ENCODE measurements at regions not wholly inside any gene's neighbourhood (a gene's known extent, or its start where the extent isn't known, plus 50 kb on each side); places are given as distances from the start of the nearest gene placed in this dataset.
"Not testable (repeated sequence)": the region's sequence is repeated elsewhere in the genome, so short reads cannot be mapped to it uniquely, and the experiment has no call there.

GRCh38 chr22:49454726-49455125, 372.9 kb downstream of the BRD1 start:
- Histone ChIP-seq H3K79me2 (ENCODE audit: insufficient read depth, low read length) (no peaks in the 10 kb centered on the region), H3F3A (ENCODE audit: low read depth) (no peaks in the 10 kb centered on the region), H3K27me3 (ENCODE audit: insufficient read depth, low read length, poor library complexity, severe bottlenecking) (no peaks in the 10 kb centered on the region), H4K20me1 (ENCODE audit: insufficient read depth, low read length, poor library complexity, severe bottlenecking) (no peaks in the 10 kb centered on the region), H2AFZ (ENCODE audit: low read length) (no peak overlapping the region), H3K9me3 (ENCODE audit: insufficient read depth, low read depth, low read length) (no peaks in the 10 kb centered on the region), H3K4me1 (ENCODE audit: insufficient read depth, low read length, poor library complexity, severe bottlenecking) (no peaks in the 10 kb centered on the region), H3K4me3 (ENCODE audit: low read length, poor library complexity, severe bottlenecking) (no peak overlapping the region), H3K9me2 (replicated peaks; ENCODE audit: low read depth, low read length) (no peaks in the 10 kb centered on the region), H3K4me2 (ENCODE audit: low read depth, low read length, poor library complexity, severe bottlenecking) (no peak overlapping the region), H3K9ac (ENCODE audit: low read depth, low read length, poor library complexity, severe bottlenecking) (no peak overlapping the region), H3K36me3 (ENCODE audit: insufficient read depth, low read length) (no peaks in the 10 kb centered on the region)
- TF ChIP-seq CTCF (conservative IDR thresholded peaks at IDR 0.05; ENCODE audit: low read length) (no peak), EZH2phosphoT487 (IDR thresholded peaks at IDR 0.05; ENCODE audit: borderline replicate concordance) (no peak)

GRCh38 chr22:49453771-49454170, 373.9 kb downstream of the BRD1 start:
- Histone ChIP-seq H3K4me2 (ENCODE audit: low read depth, low read length, poor library complexity, severe bottlenecking) (no peak overlapping the region), H4K20me1 (ENCODE audit: insufficient read depth, low read length, poor library complexity, severe bottlenecking) (no peaks in the 10 kb centered on the region), H3K79me2 (ENCODE audit: insufficient read depth, low read length) (no peaks in the 10 kb centered on the region), H3K4me1 (ENCODE audit: insufficient read depth, low read length, poor library complexity, severe bottlenecking) (no peaks in the 10 kb centered on the region), H3K9me3 (ENCODE audit: insufficient read depth, low read depth, low read length) (no peaks in the 10 kb centered on the region), H3K27me3 (ENCODE audit: insufficient read depth, low read length, poor library complexity, severe bottlenecking) (no peaks in the 10 kb centered on the region), H3K9ac (ENCODE audit: low read depth, low read length, poor library complexity, severe bottlenecking) (no peak overlapping the region), H3K4me3 (ENCODE audit: low read length, poor library complexity, severe bottlenecking) (no peak overlapping the region), H3K36me3 (ENCODE audit: insufficient read depth, low read length) (no peaks in the 10 kb centered on the region), H3F3A (ENCODE audit: low read depth) (no peaks in the 10 kb centered on the region), H3K9me2 (replicated peaks; ENCODE audit: low read depth, low read length) (no peaks in the 10 kb centered on the region), H2AFZ (ENCODE audit: low read length) (no peak overlapping the region)
- no peak for TF ChIP-seq CTCF (conservative IDR thresholded peaks at IDR 0.05; ENCODE audit: low read length)
- TF ChIP-seq EZH2phosphoT487 (IDR thresholded peaks at IDR 0.05; ENCODE audit: borderline replicate concordance): no peak

- H3K36me3 ChIP-seq (ENCODE audit: insufficient read depth, low read length); H3K9me3 ChIP-seq (ENCODE audit: insufficient read depth, low read depth, low read length); H3K27me3 ChIP-seq (ENCODE audit: insufficient read depth, low read length, poor library complexity, severe bottlenecking); H2AFZ ChIP-seq (ENCODE audit: low read length); H3K4me1 ChIP-seq (ENCODE audit: insufficient read depth, low read length, poor library complexity, severe bottlenecking); H3K9me2 ChIP-seq (replicated peaks; ENCODE audit: low read depth, low read length); H3K4me2 ChIP-seq (ENCODE audit: low read depth, low read length, poor library complexity, severe bottlenecking); H3F3A ChIP-seq (ENCODE audit: low read depth); H3K4me3 ChIP-seq (ENCODE audit: low read length, poor library complexity, severe bottlenecking); H4K20me1 ChIP-seq (ENCODE audit: insufficient read depth, low read length, poor library complexity, severe bottlenecking); H3K79me2 ChIP-seq (ENCODE audit: insufficient read depth, low read length); H3K9ac ChIP-seq (ENCODE audit: low read depth, low read length, poor library complexity, severe bottlenecking): not testable (repeated sequence)
These were observed 374.7 kb downstream of the BRD1 start for GRCh38 chr22:49453019-49453418.

- H3K9me2 ChIP-seq (replicated peaks; ENCODE audit: low read depth, low read length): no peaks in the 10 kb centered on the region
- H3F3A ChIP-seq (ENCODE audit: low read depth): no peaks in the 10 kb centered on the region
- no peaks in the 10 kb centered on the region for H3K9me3 ChIP-seq (ENCODE audit: insufficient read depth, low read depth, low read length)
- no peaks in the 10 kb centered on the region for H3K27me3 ChIP-seq (ENCODE audit: insufficient read depth, low read length, poor library complexity, severe bottlenecking)
- no peaks in the 10 kb centered on the region for H3K4me1 ChIP-seq (ENCODE audit: insufficient read depth, low read length, poor library complexity, severe bottlenecking)
- H3K9ac ChIP-seq (ENCODE audit: low read depth, low read length, poor library complexity, severe bottlenecking): no peak overlapping the region
- H3K79me2 ChIP-seq (ENCODE audit: insufficient read depth, low read length): no peaks in the 10 kb centered on the region
- H3K4me3 ChIP-seq (ENCODE audit: low read length, poor library complexity, severe bottlenecking): no peak overlapping the region
- no peaks in the 10 kb centered on the region for H4K20me1 ChIP-seq (ENCODE audit: insufficient read depth, low read length, poor library complexity, severe bottlenecking)
- H3K4me2 ChIP-seq (ENCODE audit: low read depth, low read length, poor library complexity, severe bottlenecking): no peak overlapping the region
- no peak for TF ChIP-seq EZH2phosphoT487 (IDR thresholded peaks at IDR 0.05; ENCODE audit: borderline replicate concordance)
- TF ChIP-seq CTCF (conservative IDR thresholded peaks at IDR 0.05; ENCODE audit: low read length): no peak
- H3K36me3 ChIP-seq (ENCODE audit: insufficient read depth, low read length): no peaks in the 10 kb centered on the region
- no peak overlapping the region for H2AFZ ChIP-seq (ENCODE audit: low read length)
These were observed 375.2 kb downstream of the BRD1 start for GRCh38 chr22:49452362-49452946.
